ENCODE measurements at regions not wholly inside any gene's neighbourhood (a gene's known extent, or its start where the extent isn't known, plus 50 kb on each side); places are given as distances from the start of the nearest gene placed in this dataset.

- Histone ChIP-seq H3K9me3 (no peaks in the 10 kb centered on the region), H3K4me3 (no peak overlapping the region), H3K36me3 (no peaks in the 10 kb centered on the region), H3K27ac (no peak overlapping the region), H3K27me3 (peaks cover 0 to 16% (median 11%) of the 10 kb centered on the region in 3 donors), H3K4me1 (no peaks in the 10 kb centered on the region)
- WGBS, 5 donors, result 81 to 94% (median 85%) methylated on average over 1 of the region's 1 CpG
- DNase-seq, result no peak
- intact Hi-C loops (cut with DNase I; ENCODE audit: low total_unique reads), result no loop called here
- TF ChIP-seq EP300 (IDR thresholded peaks at IDR 0.05), result no peak
- no peak for TF ChIP-seq POLR2A (IDR thresholded peaks at IDR 0.05)
- TF ChIP-seq CTCF (IDR thresholded peaks at IDR 0.05), result no peak
- TF ChIP-seq POLR2AphosphoS5 (IDR thresholded peaks at IDR 0.05), result no peak
These were observed 426.2 kb upstream of the MEX3C start for GRCh38 chr18:51623653-51624052.

GRCh38 chr18:51630706-51631105 is 433.2 kb upstream of the MEX3C start:
- Histone ChIP-seq H3K36me3 (no peaks in the 10 kb centered on the region), H3K4me3 (no peak overlapping the region), H3K27ac (no peak overlapping the region), H3K27me3 (no peaks in the 10 kb centered on the region), H3K4me1 (no peaks in the 10 kb centered on the region), H3K9me3 (peaks cover 0 to 9% (median 0%) of the 10 kb centered on the region in 4 donors)
- no peak for DNase-seq
- TF ChIP-seq POLR2A (IDR thresholded peaks at IDR 0.05) (no peak), POLR2AphosphoS5 (IDR thresholded peaks at IDR 0.05) (no peak), EP300 (IDR thresholded peaks at IDR 0.05) (no peak), CTCF (IDR thresholded peaks at IDR 0.05) (no peak)
- intact Hi-C loops (cut with DNase I; ENCODE audit: low total_unique reads), result no loop called here

- Histone ChIP-seq H3K4me1 (no peaks in the 10 kb centered on the region), H3K9me3 (peaks cover 0 to 9% (median 0%) of the 10 kb centered on the region in 4 donors), H3K4me3 (no peak overlapping the region), H3K27me3 (no peaks in the 10 kb centered on the region), H3K27ac (no peak overlapping the region), H3K36me3 (no peaks in the 10 kb centered on the region)
- intact Hi-C loops (cut with DNase I; ENCODE audit: low total_unique reads), result no loop called here
- WGBS, 5 donors, result 58 to 76% (median 69%) methylated on average over 4 of the region's 4 CpGs
- no peak for DNase-seq
- TF ChIP-seq POLR2A (IDR thresholded peaks at IDR 0.05), result no peak
- no peak for TF ChIP-seq CTCF (IDR thresholded peaks at IDR 0.05)
- no peak for TF ChIP-seq POLR2AphosphoS5 (IDR thresholded peaks at IDR 0.05)
- TF ChIP-seq EP300 (IDR thresholded peaks at IDR 0.05), result no peak
These were observed 440.4 kb upstream of the MEX3C start for GRCh38 chr18:51637881-51638280.

- TF ChIP-seq CTCF (IDR thresholded peaks at IDR 0.05), result no peak
- TF ChIP-seq POLR2AphosphoS5 (IDR thresholded peaks at IDR 0.05), result no peak
- TF ChIP-seq POLR2A (IDR thresholded peaks at IDR 0.05), result no peak
- no peak for TF ChIP-seq EP300 (IDR thresholded peaks at IDR 0.05)
- no peak overlapping the region for H3K27ac ChIP-seq
- peaks cover 0 to 9% (median 0%) of the 10 kb centered on the region in 4 donors for H3K9me3 ChIP-seq
- H3K27me3 ChIP-seq, result no peaks in the 10 kb centered on the region
- no peak for DNase-seq
- no peaks in the 10 kb centered on the region for H3K4me1 ChIP-seq
- no peak overlapping the region for H3K4me3 ChIP-seq
- intact Hi-C loops (cut with DNase I; ENCODE audit: low total_unique reads), result no loop called here
- H3K36me3 ChIP-seq, result no peaks in the 10 kb centered on the region
These were observed 442.1 kb upstream of the MEX3C start for GRCh38 chr18:51639541-51639940.

Data from stomach (tissue), 8 donors.